ENCODE measurements at regions not wholly inside any gene's neighbourhood (a gene's known extent, or its start where the extent isn't known, plus 50 kb on each side); places are given as distances from the start of the nearest gene placed in this dataset.

GRCh38 chr4:105092356-105092755 lies 54.3 kb upstream of the TET2 start:
- no peak for TF ChIP-seq CTCF (conservative IDR thresholded peaks at IDR 0.05; ENCODE audit: low read depth, low read length)
- no peak for TF ChIP-seq EZH2 (IDR thresholded peaks at IDR 0.05; ENCODE audit: borderline replicate concordance, low read depth, low read length, poor library complexity, severe bottlenecking)
